Uterus (tissue), 3 donors: ENCODE measurements at regions not wholly inside any gene's neighbourhood (a gene's known extent, or its start where the extent isn't known, plus 50 kb on each side); places are given as distances from the start of the nearest gene placed in this dataset.

Source experiments
- DNase-seq, 2 donors: peaks; one replicate each; pipeline ENCODE4 v3.0.0-alpha.2; 2019 to 2020
- H3K27ac ChIP-seq, 2 donors: fragments of 200-600 bp; sonication (generic); 1 replicate in 1 of 2; 2 replicates in 1 of 2; pipeline ENCODE4 v1.5.1; 2016 to 2018
- H3K27me3 ChIP-seq, 2 donors: fragments of 200-600 bp; sonication (generic); one replicate each; pipeline ENCODE4 v1.5.1; 2018 to 2019; ENCODE audit warnings: control low read depth in 1 of 2
- H3K36me3 ChIP-seq, 2 donors: fragments of 200-600 bp; sonication (generic); one replicate each; pipeline ENCODE4 v1.5.1; 2019; ENCODE audit warnings: control low read depth in 1 of 2
- H3K4me1 ChIP-seq, 2 donors: fragments of 200-600 bp; sonication (generic); one replicate each; pipeline ENCODE4 v1.5.1; 2018 to 2019; ENCODE audit warnings: control low read depth in 1 of 2
- H3K4me3 ChIP-seq, 2 donors: fragments of 200-600 bp; sonication (generic); 1 replicate in 1 of 2; 2 replicates in 1 of 2; pipeline ENCODE4 v1.5.1; 2018 to 2019; ENCODE audit warnings: mild to moderate bottlenecking in 1 of 2
- H3K9me3 ChIP-seq, 2 donors: fragments of 200-600 bp; sonication (generic); one replicate each; pipeline ENCODE4 v1.5.1; 2019; ENCODE audit warnings: control low read depth in 1 of 2
- POLR2A ChIP-seq, 2 donors: fragments of 450-650 bp; IDR thresholded peaks; one replicate each; pipeline ENCODE4 v1.6.1; 2016; ENCODE audit warnings: antibody characterized with exemption in 2 of 2, mild to moderate bottlenecking in 1 of 2, moderate library complexity in 1 of 2
- intact Hi-C: fragments of 100-400 bp; cut with DNase I; formaldehyde crosslinking; loops from one replicate; pipeline ENCODE4 v1.15.1; 2023; ENCODE audit warnings: low total_unique reads
- TF ChIP-seq, protein P1 (sequence below), 4 experiments: fragments of 200-600 bp in 2 of 4; fragments of 450-650 bp in 2 of 4; sonication (generic) in 2 of 4; IDR thresholded peaks; one replicate each; pipeline ENCODE4 v1.5.1; 2016 to 2019; ENCODE audit warnings: antibody characterized with exemption in 4 of 4, mild to moderate bottlenecking in 2 of 4, moderate library complexity in 1 of 4
- donor health status: DM: yes; HTN: yes; CAD: no.

DNA sequence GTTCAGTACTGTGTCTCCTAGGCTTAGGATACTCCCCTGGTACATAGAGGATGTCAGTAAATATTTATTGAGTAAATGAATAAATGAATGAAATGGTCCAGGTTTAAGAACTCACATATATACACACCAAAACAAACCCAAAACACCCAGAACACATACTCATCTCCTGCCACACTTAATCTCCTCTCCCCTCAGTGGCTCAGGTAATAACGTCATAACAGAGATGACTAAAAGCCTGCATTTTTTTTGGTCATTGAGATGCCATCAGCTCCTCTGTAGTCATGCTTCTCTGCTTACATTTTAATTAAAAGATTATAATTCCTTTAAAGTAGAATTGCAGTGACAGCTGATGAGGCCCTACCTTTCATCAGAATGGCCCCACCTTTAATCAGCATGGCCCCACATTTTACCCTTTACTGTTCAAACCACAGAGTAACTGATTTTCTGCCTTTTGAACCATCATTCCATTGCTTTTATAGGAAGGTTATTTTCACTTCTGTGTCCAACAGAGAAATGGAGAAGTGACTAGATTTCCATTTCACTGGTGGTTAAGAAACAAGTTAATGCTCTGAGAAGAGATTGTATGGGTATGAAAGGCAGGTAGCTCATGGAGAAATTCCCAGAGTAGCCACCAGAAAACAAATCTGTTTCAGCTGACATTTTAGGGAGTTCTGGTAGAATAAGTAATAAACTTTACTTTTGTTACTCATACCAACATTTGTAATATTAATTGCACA is 193.4 kb upstream of the ATP2B1 start:
- Histone ChIP-seq H3K4me1 (no peaks in the 10 kb centered on the region), H3K27ac (no peak overlapping the region), H3K4me3 (no peak overlapping the region), H3K36me3 (no peaks in the 10 kb centered on the region), H3K27me3 (no peaks in the 10 kb centered on the region), H3K9me3 (no peaks in the 10 kb centered on the region)
- intact Hi-C loops: no loop called here
- TF ChIP-seq, protein P1, sequence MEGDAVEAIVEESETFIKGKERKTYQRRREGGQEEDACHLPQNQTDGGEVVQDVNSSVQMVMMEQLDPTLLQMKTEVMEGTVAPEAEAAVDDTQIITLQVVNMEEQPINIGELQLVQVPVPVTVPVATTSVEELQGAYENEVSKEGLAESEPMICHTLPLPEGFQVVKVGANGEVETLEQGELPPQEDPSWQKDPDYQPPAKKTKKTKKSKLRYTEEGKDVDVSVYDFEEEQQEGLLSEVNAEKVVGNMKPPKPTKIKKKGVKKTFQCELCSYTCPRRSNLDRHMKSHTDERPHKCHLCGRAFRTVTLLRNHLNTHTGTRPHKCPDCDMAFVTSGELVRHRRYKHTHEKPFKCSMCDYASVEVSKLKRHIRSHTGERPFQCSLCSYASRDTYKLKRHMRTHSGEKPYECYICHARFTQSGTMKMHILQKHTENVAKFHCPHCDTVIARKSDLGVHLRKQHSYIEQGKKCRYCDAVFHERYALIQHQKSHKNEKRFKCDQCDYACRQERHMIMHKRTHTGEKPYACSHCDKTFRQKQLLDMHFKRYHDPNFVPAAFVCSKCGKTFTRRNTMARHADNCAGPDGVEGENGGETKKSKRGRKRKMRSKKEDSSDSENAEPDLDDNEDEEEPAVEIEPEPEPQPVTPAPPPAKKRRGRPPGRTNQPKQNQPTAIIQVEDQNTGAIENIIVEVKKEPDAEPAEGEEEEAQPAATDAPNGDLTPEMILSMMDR (IDR thresholded peaks at IDR 0.05): no peak
- no peak for TF ChIP-seq POLR2A (IDR thresholded peaks at IDR 0.05)
- DNase-seq: no peak

DNA sequence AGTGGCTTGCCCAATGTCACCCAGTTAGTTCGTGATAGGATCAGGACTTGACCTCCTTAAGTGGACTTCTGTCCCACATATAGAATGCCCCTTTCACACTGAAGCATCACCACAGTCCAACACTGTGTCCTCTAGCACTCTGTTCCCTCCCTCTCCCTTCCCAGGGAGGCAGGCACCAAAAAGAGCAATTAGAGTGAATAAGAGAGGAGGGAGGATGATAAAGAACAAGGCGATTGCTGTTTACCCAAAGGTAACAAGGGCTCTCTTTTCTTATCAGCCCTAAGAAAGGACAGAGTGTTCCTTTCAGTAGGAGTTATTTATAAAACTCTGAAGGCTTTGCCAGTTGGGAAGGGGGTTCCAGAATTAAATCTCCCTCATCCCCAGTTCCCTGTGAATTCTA is 192.7 kb upstream of the ATP2B1 start:
- no peak for DNase-seq
- H3K9me3 ChIP-seq: no peaks in the 10 kb centered on the region
- no peaks in the 10 kb centered on the region for H3K36me3 ChIP-seq
- intact Hi-C loops: no loop called here
- no peak overlapping the region for H3K27ac ChIP-seq
- TF ChIP-seq, protein P1 (IDR thresholded peaks at IDR 0.05): no peak
- no peak for TF ChIP-seq POLR2A (IDR thresholded peaks at IDR 0.05)
- no peaks in the 10 kb centered on the region for H3K4me1 ChIP-seq
- no peaks in the 10 kb centered on the region for H3K27me3 ChIP-seq
- H3K4me3 ChIP-seq: no peak overlapping the region

DNA sequence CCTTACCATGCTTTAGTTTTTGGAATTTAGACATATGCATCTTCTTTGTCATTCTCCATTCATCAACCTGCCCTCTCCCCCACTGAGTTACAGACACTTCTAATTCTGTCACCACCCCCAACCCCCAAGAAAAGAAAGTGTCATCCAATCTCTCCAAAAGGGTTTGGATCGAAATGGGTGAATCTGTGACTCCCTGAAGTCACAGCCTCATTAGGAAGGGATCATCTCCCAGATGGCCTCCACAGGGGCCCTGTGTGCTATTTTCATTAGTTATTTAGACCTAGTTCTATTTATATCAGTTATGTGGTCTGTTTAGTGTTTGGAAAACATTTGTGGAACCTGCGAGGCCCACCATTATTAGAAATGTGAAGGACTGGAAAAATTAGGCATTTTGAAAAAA is 191.0 kb upstream of the ATP2B1 start:
- intact Hi-C loops: no loop called here
- TF ChIP-seq, protein P1 (IDR thresholded peaks at IDR 0.05): no peak
- TF ChIP-seq POLR2A (IDR thresholded peaks at IDR 0.05): no peak
- Histone ChIP-seq H3K4me1 (no peaks in the 10 kb centered on the region), H3K9me3 (no peaks in the 10 kb centered on the region), H3K4me3 (no peak overlapping the region), H3K36me3 (no peaks in the 10 kb centered on the region), H3K27ac (no peak overlapping the region), H3K27me3 (no peaks in the 10 kb centered on the region)
- no peak for DNase-seq

DNA sequence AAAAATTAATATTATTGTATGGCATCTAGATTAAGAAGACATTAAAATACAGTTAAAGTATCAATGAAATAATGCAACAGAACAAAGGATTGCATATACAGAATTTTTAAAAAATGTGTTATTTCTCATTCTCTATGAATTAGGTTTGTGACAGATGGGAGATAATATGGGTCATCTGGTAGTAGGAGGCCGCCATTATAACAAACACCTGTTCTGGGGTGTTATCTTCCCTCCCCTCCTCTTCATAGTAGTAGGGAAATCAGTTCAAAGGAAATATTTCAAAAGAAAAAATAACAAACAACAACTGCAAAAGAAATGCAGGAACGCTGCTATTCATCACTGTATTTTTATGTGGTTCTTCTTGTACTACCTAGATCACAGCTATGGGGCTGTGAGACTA is 187.0 kb upstream of the ATP2B1 start:
- Histone ChIP-seq H3K4me3 (no peak overlapping the region), H3K4me1 (no peaks in the 10 kb centered on the region), H3K9me3 (no peaks in the 10 kb centered on the region), H3K27ac (no peak overlapping the region), H3K27me3 (no peaks in the 10 kb centered on the region), H3K36me3 (no peaks in the 10 kb centered on the region)
- DNase-seq: no peak
- intact Hi-C loops: no loop called here
- TF ChIP-seq POLR2A (IDR thresholded peaks at IDR 0.05): no peak
- TF ChIP-seq, protein P1 (IDR thresholded peaks at IDR 0.05): no peak

DNA sequence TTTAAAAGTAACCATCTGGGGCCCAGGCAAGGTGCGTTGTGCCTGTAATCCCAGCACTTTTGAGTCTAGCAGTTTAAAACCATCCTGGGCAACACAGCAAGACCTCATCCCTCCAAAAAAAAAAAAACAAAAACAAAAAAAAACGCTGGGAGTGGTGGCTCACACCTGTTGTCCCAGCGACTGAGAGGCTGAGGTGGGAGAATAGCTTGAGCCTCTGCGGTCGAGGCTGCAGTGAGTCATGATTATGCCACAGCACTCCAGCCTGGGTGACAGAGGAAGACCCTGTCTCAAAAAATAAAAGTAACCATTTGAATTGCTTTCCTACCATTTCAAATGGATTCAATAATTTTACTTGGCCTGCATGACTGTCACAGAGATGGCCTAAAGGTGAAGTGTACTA is 186.5 kb upstream of the ATP2B1 start:
- TF ChIP-seq POLR2A (IDR thresholded peaks at IDR 0.05): no peak
- TF ChIP-seq, protein P1 (IDR thresholded peaks at IDR 0.05): no peak
- DNase-seq: no peak
- no peaks in the 10 kb centered on the region for H3K4me1 ChIP-seq
- H3K27ac ChIP-seq: no peak overlapping the region
- no peak overlapping the region for H3K4me3 ChIP-seq
- intact Hi-C loops: no loop called here
- H3K9me3 ChIP-seq: no peaks in the 10 kb centered on the region
- no peaks in the 10 kb centered on the region for H3K27me3 ChIP-seq
- H3K36me3 ChIP-seq: no peaks in the 10 kb centered on the region
